NCI-H2196 treated with DMSO at 0.1 percent for 48 hours (cell line): ENCODE measurements at regions not wholly inside any gene's neighbourhood (a gene's known extent, or its start where the extent isn't known, plus 50 kb on each side); places are given as distances from the start of the nearest gene placed in this dataset.

Experiments
- DNase-seq: peaks from one replicate; lab custom pipeline; 2025; ENCODE audit not compliant: unreplicated experiment; lab: John Stamatoyannopoulos, UW

- no peak for DNase-seq
Observed at GRCh38 chr4:151917145-151917734, 156.4 kb upstream of the GATB start.

- no peak for DNase-seq
Observed at GRCh38 chr4:151912632-151913031, 151.8 kb upstream of the GATB start.

- no peak for DNase-seq
Observed at GRCh38 chr4:151911970-151912369, 151.2 kb upstream of the GATB start.

GRCh38 chr4:151908734-151909497 lies 148.1 kb upstream of the GATB start:
- no peak for DNase-seq

GRCh38 chr4:151908201-151908600 lies 147.4 kb upstream of the GATB start:
- no peak for DNase-seq

- no peak for DNase-seq
Observed at GRCh38 chr4:151906438-151906837, 145.6 kb upstream of the GATB start.

- no peak for DNase-seq
Observed at GRCh38 chr4:151905197-151905596, 144.4 kb upstream of the GATB start.

GRCh38 chr4:151901631-151902030 lies 140.8 kb upstream of the GATB start:
- DNase-seq, result no peak

- no peak for DNase-seq
Observed at GRCh38 chr4:151896880-151897279, 136.1 kb upstream of the GATB start.

GRCh38 chr4:151895671-151896070 lies 134.9 kb upstream of the GATB start:
- no peak for DNase-seq

- DNase-seq, result no peak
Observed at GRCh38 chr4:151894246-151894645, 133.4 kb upstream of the GATB start.

GRCh38 chr4:151888367-151888866 lies 127.6 kb upstream of the GATB start:
- no peak for DNase-seq

GRCh38 chr4:151887816-151888180 lies 127.0 kb upstream of the GATB start:
- no peak for DNase-seq

GRCh38 chr4:151887031-151887815 lies 126.4 kb upstream of the GATB start:
- DNase-seq, result no peak

- DNase-seq, result no peak
Observed at GRCh38 chr4:151885123-151885522, 124.3 kb upstream of the GATB start.

GRCh38 chr4:151883747-151884146 lies 122.9 kb upstream of the GATB start:
- no peak for DNase-seq

GRCh38 chr4:151882072-151882803 lies 121.4 kb upstream of the GATB start:
- DNase-seq, result no peak

- DNase-seq, result no peak
Observed at GRCh38 chr4:151879705-151880445, 119.1 kb upstream of the GATB start.

- DNase-seq, result no peak
Observed at GRCh38 chr4:151876381-151876988, 115.7 kb upstream of the GATB start.

- DNase-seq, result no peak
Observed at GRCh38 chr4:151874328-151874727, 113.5 kb upstream of the GATB start.
